Progenitor cell of endocrine pancreas (in vitro differentiated cells): ENCODE measurements at regions not wholly inside any gene's neighbourhood (a gene's known extent, or its start where the extent isn't known, plus 50 kb on each side); places are given as distances from the start of the nearest gene placed in this dataset.

Experiments
- DNase-seq: peaks from one replicate; pipeline ENCODE4 v3.0.0; 2021; ENCODE audit warnings: low spot score; ENCODE audit not compliant: unreplicated experiment
- H3K27ac Mint-ChIP-seq: 2 replicates; pipeline ENCODE4 v1.8.0; 2021; ENCODE audit warnings: mild to moderate bottlenecking, moderate library complexity, mixed read lengths
- H3K27me3 Mint-ChIP-seq: 2 replicates; pipeline ENCODE4 v1.8.0; 2021; ENCODE audit warnings: mixed read lengths
- H3K36me3 Mint-ChIP-seq: 2 replicates; pipeline ENCODE4 v1.8.0; 2022; ENCODE audit warnings: mixed read lengths; ENCODE audit not compliant: insufficient read depth
- H3K4me1 Mint-ChIP-seq: 2 replicates; pipeline ENCODE4 v1.8.0; 2021; ENCODE audit warnings: low read depth, mixed read lengths
- H3K4me3 Mint-ChIP-seq: 2 replicates; pipeline ENCODE4 v1.8.0; 2021; ENCODE audit warnings: low read depth, mild to moderate bottlenecking, moderate library complexity, mixed read lengths
- H3K9me3 Mint-ChIP-seq: 2 replicates; pipeline ENCODE4 v1.8.0; 2021; ENCODE audit warnings: low read depth, mixed read lengths
- CTCF ChIP-seq: fragments of 200-600 bp; sonication (generic); IDR thresholded peaks from one replicate; pipeline ENCODE4 v1.5.0; 2021; ENCODE audit warnings: antibody characterized with exemption, mild to moderate bottlenecking; ENCODE audit not compliant: unreplicated experiment

- Mint-ChIP-seq H3K4me3 (no peak overlapping the region), H3K27ac (no peak overlapping the region), H3K4me1 (peaks cover 1% of the 10 kb centered on the region), H3K36me3 (no peaks in the 10 kb centered on the region), H3K9me3 (no peaks in the 10 kb centered on the region), H3K27me3 (no peaks in the 10 kb centered on the region)
- DNase-seq: no peak
- no peak for TF ChIP-seq CTCF
Measured at GRCh38 chr6:112639391-112639831, 292.3 kb downstream of the RFPL4B start.

- no peak for TF ChIP-seq CTCF
- DNase-seq: no peak
- Mint-ChIP-seq H3K27me3 (no peaks in the 10 kb centered on the region), H3K4me1 (no peaks in the 10 kb centered on the region), H3K27ac (no peak overlapping the region), H3K36me3 (no peaks in the 10 kb centered on the region), H3K4me3 (no peak overlapping the region), H3K9me3 (no peaks in the 10 kb centered on the region)
Measured at GRCh38 chr6:112640891-112641290, 293.8 kb downstream of the RFPL4B start.

- Mint-ChIP-seq H3K4me1 (peaks cover 1% of the 10 kb centered on the region), H3K9me3 (no peaks in the 10 kb centered on the region), H3K27me3 (no peaks in the 10 kb centered on the region), H3K36me3 (no peaks in the 10 kb centered on the region), H3K27ac (peak overlapping the region; percentile 12), H3K4me3 (no peak overlapping the region)
- no peak for TF ChIP-seq CTCF
- no peak for DNase-seq
Measured at GRCh38 chr6:112649853-112650252, 302.7 kb downstream of the RFPL4B start.

- no peaks in the 10 kb centered on the region for H3K4me1 Mint-ChIP-seq
- no peak overlapping the region for H3K4me3 Mint-ChIP-seq
- no peak overlapping the region for H3K27ac Mint-ChIP-seq
- no peak for DNase-seq
- TF ChIP-seq CTCF: no peak
- no peaks in the 10 kb centered on the region for H3K27me3 Mint-ChIP-seq
- no peaks in the 10 kb centered on the region for H3K9me3 Mint-ChIP-seq
- no peaks in the 10 kb centered on the region for H3K36me3 Mint-ChIP-seq
Measured at GRCh38 chr6:112651239-112651638, 304.1 kb downstream of the RFPL4B start.

GRCh38 chr6:112659912-112660311, 312.8 kb downstream of the RFPL4B start:
- DNase-seq: no peak
- no peaks in the 10 kb centered on the region for H3K36me3 Mint-ChIP-seq

More at GRCh38 chr6:112659912-112660311, 312.8 kb downstream of the RFPL4B start:
- no peak for TF ChIP-seq CTCF
- Mint-ChIP-seq H3K27ac (no peak overlapping the region), H3K4me3 (no peak overlapping the region), H3K9me3 (no peaks in the 10 kb centered on the region), H3K4me1 (no peaks in the 10 kb centered on the region), H3K27me3 (no peaks in the 10 kb centered on the region)
